GM23248 (cell line): ENCODE measurements at regions not wholly inside any gene's neighbourhood (a gene's known extent, or its start where the extent isn't known, plus 50 kb on each side); places are given as distances from the start of the nearest gene placed in this dataset.
"Not testable (repeated sequence)": the region's sequence is repeated elsewhere in the genome, so short reads cannot be mapped to it uniquely, and the experiment has no call there.

Source experiments
- DNase-seq: peaks from one replicate; pipeline ENCODE4 v3.0.0-alpha.2; 2015
- H2AFZ ChIP-seq: fragments of 200-600 bp; sonication (generic); 2 replicates; pipeline ENCODE4 v1.6.1; 2016; ENCODE audit warnings: antibody characterized with exemption
- H3F3A ChIP-seq: fragments of 200-600 bp; sonication (generic); 2 replicates; pipeline ENCODE4 v1.6.1; 2016; ENCODE audit warnings: mild to moderate bottlenecking, antibody characterized with exemption, mixed run types; ENCODE audit not compliant: insufficient read depth
- H3K27ac ChIP-seq: fragments of 200-600 bp; sonication (generic); 2 replicates; pipeline ENCODE4 v1.5.1; 2016; ENCODE audit warnings: mild to moderate bottlenecking
- H3K27me3 ChIP-seq: fragments of 200-600 bp; sonication (generic); replicated peaks from 2 replicates; pipeline ENCODE4 v1.6.1; 2016; ENCODE audit warnings: mild to moderate bottlenecking; ENCODE audit not compliant: insufficient read depth
- H3K36me3 ChIP-seq: fragments of 200-600 bp; sonication (generic); 2 replicates; pipeline ENCODE4 v1.6.1; 2016; ENCODE audit warnings: low read depth, mild to moderate bottlenecking
- H3K4me1 ChIP-seq: fragments of 200-600 bp; sonication (generic); 2 replicates; pipeline ENCODE4 v1.6.1; 2016; ENCODE audit warnings: mild to moderate bottlenecking; ENCODE audit not compliant: insufficient read depth
- H3K4me2 ChIP-seq: fragments of 200-600 bp; sonication (generic); one replicate; pipeline ENCODE4 v1.6.1; 2016; ENCODE audit warnings: mild to moderate bottlenecking; ENCODE audit not compliant: unreplicated experiment
- H3K4me3 ChIP-seq: fragments of 200-600 bp; sonication (generic); 2 replicates; pipeline ENCODE4 v1.5.1; 2016; ENCODE audit warnings: mild to moderate bottlenecking
- H3K79me2 ChIP-seq: fragments of 200-600 bp; sonication (generic); 2 replicates; pipeline ENCODE4 v1.6.1; 2016; ENCODE audit warnings: mild to moderate bottlenecking; ENCODE audit not compliant: insufficient read depth
- H3K9ac ChIP-seq: fragments of 200-600 bp; sonication (generic); 2 replicates; pipeline ENCODE4 v1.6.1; 2016; ENCODE audit warnings: mild to moderate bottlenecking
- H3K9me2 ChIP-seq: fragments of 200-600 bp; sonication (generic); 2 replicates; pipeline ENCODE4 v1.6.1; 2016; ENCODE audit warnings: mixed run types, mild to moderate bottlenecking, moderate library complexity; ENCODE audit not compliant: insufficient read depth
- H3K9me3 ChIP-seq: fragments of 200-600 bp; sonication (generic); one replicate; pipeline ENCODE4 v1.6.1; 2017; ENCODE audit warnings: low read depth
- H4K20me1 ChIP-seq: fragments of 200-600 bp; sonication (generic); 2 replicates; pipeline ENCODE4 v1.6.0; 2016; ENCODE audit not compliant: insufficient read depth
- EZH2 ChIP-seq: fragments of 200-600 bp; sonication (generic); IDR thresholded peaks from 2 replicates; pipeline ENCODE4 v1.6.1; 2018; ENCODE audit warnings: antibody characterized with exemption, mild to moderate bottlenecking; ENCODE audit not compliant: insufficient read depth, poor library complexity, severe bottlenecking
- EZH2phosphoT487 ChIP-seq: fragments of 200-600 bp; sonication (generic); IDR thresholded peaks from 2 replicates; pipeline ENCODE4 v1.6.1; 2018; ENCODE audit warnings: antibody characterized with exemption, moderate library complexity, mild to moderate bottlenecking, low read depth; ENCODE audit not compliant: insufficient read depth
- WGBS, 2 experiments: methylation state at CpG; one replicate each; pipeline ENCODE4 v1.1.6; 2015 to 2017; ENCODE audit warnings: low lambda C conversion rate in 2 of 2, low coverage in 1 of 2; ENCODE audit errors: missing lambda C conversion rate in 2 of 2; 5-methylcytosine and 5-hydroxymethylcytosine counted together
- in situ Hi-C: fragments of 300-500 bp; cut with MboI; formaldehyde crosslinking; loops from 2 replicates; pipeline ENCODE4 v1.15.0; 2020

- Histone ChIP-seq H3F3A (no peaks in the 10 kb centered on the region), H3K4me2 (peak overlapping the region; percentile 33), H3K79me2 (no peaks in the 10 kb centered on the region), H3K4me3 (no peak overlapping the region), H4K20me1 (no peaks in the 10 kb centered on the region), H3K4me1 (peaks cover 12% of the 10 kb centered on the region), H3K9me2 (no peaks in the 10 kb centered on the region), H3K36me3 (no peaks in the 10 kb centered on the region), H3K9ac (peak overlapping the region; percentile 37; the same call in 1 of the 2 replicates), H3K9me3 (no peaks in the 10 kb centered on the region), H3K27me3 (no peaks in the 10 kb centered on the region), H2AFZ (peak overlapping the region; percentile 17), H3K27ac (peak overlapping the region; percentile 47)
- peak; percentile 74 for DNase-seq
- WGBS, 2 experiments, result 56 to 57% methylated on average over 7 of the region's 7 CpGs
- TF ChIP-seq EZH2phosphoT487 (no peak), EZH2 (no peak)
- in situ Hi-C loops, result no loop called here
Observed at GRCh38 chr1:45266151-45266801, 59.9 kb upstream of the ZSWIM5 start.

DNA sequence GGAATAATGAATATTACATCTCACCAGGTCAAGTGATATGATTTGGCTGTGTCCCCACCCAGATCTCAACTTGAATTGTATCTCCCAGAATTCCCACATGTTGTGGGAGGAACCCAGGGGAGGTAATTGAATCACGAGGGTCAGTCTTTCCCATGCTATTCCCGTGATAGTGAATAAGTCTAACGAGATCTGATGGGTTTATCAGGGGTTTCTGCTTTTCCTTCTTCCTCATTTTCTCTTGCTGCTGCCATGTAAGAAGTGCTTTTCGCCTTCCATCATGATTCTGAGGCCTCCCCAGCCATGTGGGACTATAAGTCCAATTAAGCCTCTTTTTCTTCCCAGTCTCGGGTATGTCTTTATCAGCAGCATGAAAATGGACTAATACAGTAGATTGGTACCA lies 58.4 kb upstream of the HPDL start:
- H3K27ac ChIP-seq, H3K79me2 ChIP-seq, in situ Hi-C loops, H2AFZ ChIP-seq, H3K36me3 ChIP-seq, H3K4me3 ChIP-seq, H3K9me2 ChIP-seq, H3K9ac ChIP-seq, DNase-seq, H3K9me3 ChIP-seq, H3K4me2 ChIP-seq, H4K20me1 ChIP-seq, H3K27me3 ChIP-seq, H3F3A ChIP-seq: not testable (repeated sequence)
- WGBS, 2 experiments, result 55 to 60% methylated on average over 5 of the region's 5 CpGs
- peaks cover 15% of the 10 kb centered on the region for H3K4me1 ChIP-seq

DNA sequence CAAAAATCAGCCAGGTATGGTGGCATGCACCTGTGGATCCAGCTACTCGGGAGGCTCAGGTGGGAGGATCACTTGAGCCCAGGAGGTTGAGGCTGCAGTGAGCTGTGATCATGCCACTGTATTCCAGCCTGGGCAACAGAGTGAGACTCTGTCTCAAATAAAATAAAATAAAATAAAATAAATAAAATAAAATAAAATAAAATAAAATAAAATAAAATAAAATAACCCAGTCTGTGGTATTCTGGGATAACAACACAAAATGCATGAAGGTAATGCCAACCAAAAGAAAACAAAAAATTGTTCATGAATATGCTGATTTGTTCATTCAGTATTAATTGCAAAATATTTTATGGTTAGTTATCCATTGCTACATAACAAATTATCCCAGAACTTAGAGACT lies 54.4 kb upstream of the HPDL start:
- not testable (repeated sequence) for H3F3A ChIP-seq, H2AFZ ChIP-seq, H3K9me3 ChIP-seq, H3K27me3 ChIP-seq, H3K36me3 ChIP-seq, H3K4me2 ChIP-seq, H3K9me2 ChIP-seq, H3K79me2 ChIP-seq, H3K4me1 ChIP-seq, H3K9ac ChIP-seq, H4K20me1 ChIP-seq, H3K4me3 ChIP-seq, DNase-seq
- in situ Hi-C loops, result loop anchor here (10.0 kb wide), 1 partner anchor 247 kb away; no protein-coding TSS in a partner anchor
- H3K27ac ChIP-seq, result peak overlapping the region; percentile 70
- 35 to 36% methylated on average over 1 of the region's 1 CpG for whole genome bisulfite sequencing, 2 experiments

- Histone ChIP-seq H2AFZ (no peak overlapping the region), H3K9ac (peak overlapping the region; percentile 22; the same call in 1 of the 2 replicates), H3F3A (peaks cover 4% of the 10 kb centered on the region; the same call in 1 of the 2 replicates), H4K20me1 (no peaks in the 10 kb centered on the region), H3K4me1 (peaks cover 6% of the 10 kb centered on the region), H3K27me3 (no peaks in the 10 kb centered on the region), H3K79me2 (no peaks in the 10 kb centered on the region), H3K27ac (peak overlapping the region; percentile 70), H3K36me3 (no peaks in the 10 kb centered on the region), H3K4me3 (no peak overlapping the region), H3K9me3 (no peaks in the 10 kb centered on the region), H3K4me2 (peak overlapping the region; percentile 34), H3K9me2 (no peaks in the 10 kb centered on the region)
- peak; percentile 80 for DNase-seq
- in situ Hi-C loops, result loop anchor here (10.0 kb wide), 1 partner anchor 248 kb away; no protein-coding TSS in a partner anchor
- 52 to 58% methylated on average over 4 of the region's 4 CpGs for WGBS, 2 experiments
- no peak for TF ChIP-seq EZH2phosphoT487
- TF ChIP-seq EZH2, result no peak
Observed at GRCh38 chr1:45272913-45273371, 53.8 kb upstream of the HPDL start.

- in situ Hi-C loops, result loop anchor here (10.0 kb wide), 1 partner anchor 250 kb away; no protein-coding TSS in a partner anchor
- TF ChIP-seq EZH2phosphoT487 (no peak), EZH2 (no peak)
- DNase-seq, result no peak
- peaks cover 4% of the 10 kb centered on the region; the same call in 1 of the 2 replicates for H3F3A ChIP-seq
- no peaks in the 10 kb centered on the region for H4K20me1 ChIP-seq
- H3K79me2 ChIP-seq, result no peaks in the 10 kb centered on the region
- H3K27me3 ChIP-seq, result no peaks in the 10 kb centered on the region
- H3K27ac ChIP-seq, result no peak overlapping the region
- no peaks in the 10 kb centered on the region for H3K36me3 ChIP-seq
- peaks cover 6% of the 10 kb centered on the region for H3K4me1 ChIP-seq
- no peak overlapping the region for H3K4me2 ChIP-seq
- no peak overlapping the region for H3K9ac ChIP-seq
- H3K9me3 ChIP-seq, result no peaks in the 10 kb centered on the region
- H3K4me3 ChIP-seq, result no peak overlapping the region
- H2AFZ ChIP-seq, result no peak overlapping the region
- H3K9me2 ChIP-seq, result no peaks in the 10 kb centered on the region
Observed at GRCh38 chr1:45275054-45275453, 51.6 kb upstream of the HPDL start.
